ENCODE measurements at regions not wholly inside any gene's neighbourhood (a gene's known extent, or its start where the extent isn't known, plus 50 kb on each side); places are given as distances from the start of the nearest gene placed in this dataset.
"Not testable (repeated sequence)": the region's sequence is repeated elsewhere in the genome, so short reads cannot be mapped to it uniquely, and the experiment has no call there.

DNA sequence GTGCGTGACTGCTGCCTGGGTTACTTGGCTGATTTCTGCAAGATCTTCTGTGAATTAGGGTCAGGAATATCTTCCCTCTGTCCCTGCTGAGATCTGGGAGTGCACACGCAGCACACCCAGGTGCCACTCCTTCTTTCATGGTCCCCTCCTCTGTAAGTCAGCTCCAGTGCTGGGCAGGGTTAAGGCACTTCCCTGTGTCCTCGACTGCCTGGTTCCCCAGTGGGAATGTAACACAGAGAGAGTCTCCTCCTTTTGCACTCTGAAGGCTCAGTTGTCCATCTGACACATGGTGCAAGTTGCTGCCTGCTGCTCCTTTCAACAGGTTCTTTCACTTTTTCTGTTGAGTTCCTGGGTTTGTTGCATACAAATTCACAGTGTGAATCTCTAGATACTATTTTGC, 421.2 kb upstream of the NDN start:
- WGBS (ENCODE audit: insufficient coverage): 49% methylated on average over 2 of the region's 3 CpGs
- H3K27me3 ChIP-seq (ENCODE audit: control insufficient read depth, insufficient read depth, low read length); H3K4me1 ChIP-seq (ENCODE audit: control insufficient read depth, insufficient read depth, low read length); H3K36me3 ChIP-seq (ENCODE audit: control insufficient read depth, insufficient read depth, low read length); DNase-seq; H3K9me3 ChIP-seq (replicated peaks; ENCODE audit: control insufficient read depth, low read depth, low read length); H3K27ac ChIP-seq (ENCODE audit: low read length); H3K4me3 ChIP-seq (ENCODE audit: low read length): not testable (repeated sequence)

DNA sequence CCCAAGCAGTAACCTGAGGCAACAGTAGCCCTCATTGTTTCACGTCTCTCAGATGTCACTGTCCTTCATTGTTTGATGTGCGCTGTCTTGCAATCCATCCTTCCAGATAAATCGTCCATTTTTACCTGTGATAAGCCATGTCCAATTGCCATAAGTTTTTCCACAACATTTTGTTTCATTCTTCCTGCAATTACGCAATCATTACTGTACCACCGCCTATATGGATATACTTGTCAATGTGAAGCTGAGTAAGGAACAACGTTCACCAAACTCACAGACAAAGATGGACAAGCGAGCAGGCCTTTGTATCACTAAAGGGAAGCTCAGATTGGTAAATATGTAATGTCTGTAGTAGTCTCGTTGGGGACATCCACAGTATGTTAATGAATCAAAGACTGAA, 452.5 kb upstream of the NDN start:
- WGBS (ENCODE audit: insufficient coverage): 86% methylated on average over 2 of the region's 8 CpGs
- H3K4me1 ChIP-seq (ENCODE audit: control insufficient read depth, insufficient read depth, low read length); H3K4me3 ChIP-seq (ENCODE audit: low read length); DNase-seq; H3K27me3 ChIP-seq (ENCODE audit: control insufficient read depth, insufficient read depth, low read length); H3K9me3 ChIP-seq (replicated peaks; ENCODE audit: control insufficient read depth, low read depth, low read length); H3K36me3 ChIP-seq (ENCODE audit: control insufficient read depth, insufficient read depth, low read length); H3K27ac ChIP-seq (ENCODE audit: low read length): not testable (repeated sequence)

DNA sequence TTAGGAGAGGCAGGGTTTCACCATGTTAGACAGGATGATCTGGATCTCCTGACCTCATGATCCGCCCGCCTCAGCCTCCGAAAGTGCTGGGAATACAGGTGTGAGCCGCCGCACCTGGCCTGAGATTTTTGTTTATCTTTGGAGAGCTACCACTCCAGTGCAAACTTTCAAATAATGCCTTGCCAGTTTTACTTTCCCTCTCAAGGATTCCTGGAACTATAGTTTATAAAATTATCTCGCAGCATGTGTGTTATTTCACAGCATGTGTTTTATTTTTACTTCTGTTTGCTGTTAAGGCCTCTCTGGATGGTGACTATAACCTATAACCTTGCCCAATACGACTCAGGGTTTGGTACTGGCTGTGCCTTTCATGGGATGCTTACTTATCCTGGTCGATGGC, 458.0 kb upstream of the NDN start:
- H3K36me3 ChIP-seq (ENCODE audit: control insufficient read depth, insufficient read depth, low read length); H3K4me1 ChIP-seq (ENCODE audit: control insufficient read depth, insufficient read depth, low read length); DNase-seq; H3K27ac ChIP-seq (ENCODE audit: low read length); H3K4me3 ChIP-seq (ENCODE audit: low read length); H3K27me3 ChIP-seq (ENCODE audit: control insufficient read depth, insufficient read depth, low read length); H3K9me3 ChIP-seq (replicated peaks; ENCODE audit: control insufficient read depth, low read depth, low read length): not testable (repeated sequence)
- WGBS (ENCODE audit: insufficient coverage): 92% methylated on average over 4 of the region's 8 CpGs

DNA sequence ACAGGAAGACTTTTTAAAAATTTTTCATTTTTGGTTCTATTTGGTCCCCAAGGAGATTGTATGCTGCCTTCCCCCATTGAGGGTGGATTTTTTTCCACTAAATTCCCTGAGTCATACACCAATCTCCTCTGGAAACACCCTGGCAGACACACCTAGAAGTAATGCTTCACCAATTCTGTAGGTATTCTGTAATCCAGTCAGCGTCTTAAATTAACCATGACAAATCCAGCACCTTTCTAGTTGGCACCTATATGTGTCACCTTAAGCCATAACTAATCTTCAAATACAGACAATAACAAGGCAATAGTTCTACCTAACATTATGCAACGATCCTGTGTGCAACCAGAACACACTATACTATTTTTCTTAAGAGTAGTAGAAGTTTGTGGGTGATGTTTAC, 459.1 kb upstream of the NDN start:
- no peak overlapping the region for H3K27ac ChIP-seq (ENCODE audit: low read length)
- no CpG with 5 or more reads among the region's 2 CpGs for WGBS (ENCODE audit: insufficient coverage)
- H3K4me3 ChIP-seq (ENCODE audit: low read length): no peak overlapping the region
- no peaks in the 10 kb centered on the region for H3K27me3 ChIP-seq (ENCODE audit: control insufficient read depth, insufficient read depth, low read length)
- no peaks in the 10 kb centered on the region for H3K9me3 ChIP-seq (replicated peaks; ENCODE audit: control insufficient read depth, low read depth, low read length)
- no peak for DNase-seq
- no peaks in the 10 kb centered on the region for H3K4me1 ChIP-seq (ENCODE audit: control insufficient read depth, insufficient read depth, low read length)
- H3K36me3 ChIP-seq (ENCODE audit: control insufficient read depth, insufficient read depth, low read length): no peaks in the 10 kb centered on the region

DNA sequence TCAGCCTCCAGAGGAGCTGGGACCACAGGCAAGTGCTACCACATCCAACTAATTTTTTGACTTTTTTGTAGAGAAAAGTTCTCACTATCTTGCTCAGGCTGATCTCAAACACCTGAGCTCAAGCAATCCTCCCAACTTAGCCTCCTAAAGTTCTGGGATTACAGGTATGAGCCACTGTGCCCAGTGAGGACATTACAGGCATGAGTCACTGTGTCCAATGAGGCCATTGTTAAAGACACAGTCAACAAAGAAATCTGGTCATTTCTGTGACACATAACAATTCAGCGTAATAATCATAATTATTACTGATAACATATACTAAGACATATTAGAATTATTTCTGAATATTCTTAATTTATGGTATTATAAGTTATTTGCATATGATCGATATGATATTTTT, 463.4 kb upstream of the NDN start:
- no peaks in the 10 kb centered on the region for H3K27me3 ChIP-seq (ENCODE audit: control insufficient read depth, insufficient read depth, low read length)
- no peak for DNase-seq
- WGBS (ENCODE audit: insufficient coverage): no CpG with 5 or more reads among the region's 2 CpGs

DNA sequence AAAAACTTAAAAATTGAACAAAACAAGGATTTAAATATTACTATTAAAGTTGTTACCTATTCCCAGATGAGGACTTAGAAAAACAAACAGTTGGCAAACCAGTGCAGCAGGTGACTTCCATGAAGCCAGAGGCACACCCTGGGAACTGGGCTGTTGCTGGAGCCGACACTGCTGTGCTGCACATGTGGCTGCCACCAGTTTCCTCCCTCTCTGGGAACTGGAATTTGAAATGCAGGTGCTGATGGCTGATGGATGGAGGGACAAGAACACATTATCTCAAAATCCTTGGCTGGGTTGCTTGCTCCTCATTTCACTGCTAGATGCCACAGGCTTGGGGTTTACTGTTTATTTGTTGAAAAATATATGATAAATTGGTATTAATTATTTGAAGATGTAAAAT, 471.2 kb upstream of the NDN start:
- no CpG with 5 or more reads among the region's 1 CpG for WGBS (ENCODE audit: insufficient coverage)
- not testable (repeated sequence) for H3K36me3 ChIP-seq (ENCODE audit: control insufficient read depth, insufficient read depth, low read length); H3K4me3 ChIP-seq (ENCODE audit: low read length); H3K9me3 ChIP-seq (replicated peaks; ENCODE audit: control insufficient read depth, low read depth, low read length); H3K27ac ChIP-seq (ENCODE audit: low read length); DNase-seq; H3K4me1 ChIP-seq (ENCODE audit: control insufficient read depth, insufficient read depth, low read length); H3K27me3 ChIP-seq (ENCODE audit: control insufficient read depth, insufficient read depth, low read length)

More for the DNA sequence above, 463.4 kb upstream of the NDN start:
- Histone ChIP-seq H3K9me3 (replicated peaks; ENCODE audit: control insufficient read depth, low read depth, low read length) (no peaks in the 10 kb centered on the region), H3K4me1 (ENCODE audit: control insufficient read depth, insufficient read depth, low read length) (no peaks in the 10 kb centered on the region), H3K36me3 (ENCODE audit: control insufficient read depth, insufficient read depth, low read length) (no peaks in the 10 kb centered on the region), H3K27ac (ENCODE audit: low read length) (no peak overlapping the region), H3K4me3 (ENCODE audit: low read length) (no peak overlapping the region)

DNA sequence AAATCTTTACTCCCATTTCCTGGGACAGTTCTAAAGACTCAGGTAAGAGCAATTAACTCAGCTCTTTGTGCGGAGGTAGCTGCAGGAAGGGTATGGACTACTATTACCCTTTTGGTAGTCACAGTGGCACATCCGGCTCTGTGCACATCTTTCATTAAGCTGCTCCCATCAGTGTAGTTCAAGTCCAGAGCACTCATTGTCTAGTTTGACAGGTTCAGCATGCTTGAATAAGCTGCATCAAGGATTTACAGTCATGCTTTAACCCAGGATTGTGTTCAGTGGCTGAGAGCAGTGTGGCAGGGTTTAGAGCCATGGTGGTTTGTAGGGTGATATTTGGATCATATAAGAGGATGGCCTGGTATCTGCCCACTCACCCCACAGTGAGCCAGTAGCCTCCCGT, 478.4 kb upstream of the NDN start:
- H3K4me1 ChIP-seq (ENCODE audit: control insufficient read depth, insufficient read depth, low read length); H3K9me3 ChIP-seq (replicated peaks; ENCODE audit: control insufficient read depth, low read depth, low read length); H3K36me3 ChIP-seq (ENCODE audit: control insufficient read depth, insufficient read depth, low read length); H3K27ac ChIP-seq (ENCODE audit: low read length); DNase-seq; H3K27me3 ChIP-seq (ENCODE audit: control insufficient read depth, insufficient read depth, low read length); H3K4me3 ChIP-seq (ENCODE audit: low read length): not testable (repeated sequence)
- WGBS (ENCODE audit: insufficient coverage): 0% methylated on average over 1 of the region's 3 CpGs

DNA sequence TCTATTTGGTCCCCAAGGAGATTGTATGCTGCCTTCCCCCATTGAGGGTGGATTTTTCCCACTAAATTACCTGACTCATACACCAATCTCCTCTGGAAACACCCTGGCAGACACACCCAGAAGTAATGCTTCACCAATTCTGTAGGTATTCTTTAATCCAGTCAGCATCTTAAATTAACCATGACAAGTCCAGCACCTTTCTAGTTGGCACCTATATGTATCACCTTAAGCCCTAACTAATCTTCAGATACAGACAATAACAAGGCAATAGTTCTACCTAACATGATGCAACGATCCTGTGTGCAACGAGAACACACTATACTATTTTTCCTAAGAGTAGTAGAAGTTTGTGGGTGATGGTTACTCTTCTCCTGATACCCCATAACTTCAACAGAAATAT, 473.3 kb upstream of the NPAP1 start:
- not testable (repeated sequence) for H3K36me3 ChIP-seq (ENCODE audit: control insufficient read depth, insufficient read depth, low read length); DNase-seq; H3K9me3 ChIP-seq (replicated peaks; ENCODE audit: control insufficient read depth, low read depth, low read length); H3K4me3 ChIP-seq (ENCODE audit: low read length); H3K4me1 ChIP-seq (ENCODE audit: control insufficient read depth, insufficient read depth, low read length); H3K27me3 ChIP-seq (ENCODE audit: control insufficient read depth, insufficient read depth, low read length); H3K27ac ChIP-seq (ENCODE audit: low read length)
- no CpG with 5 or more reads among the region's 2 CpGs for WGBS (ENCODE audit: insufficient coverage)

DNA sequence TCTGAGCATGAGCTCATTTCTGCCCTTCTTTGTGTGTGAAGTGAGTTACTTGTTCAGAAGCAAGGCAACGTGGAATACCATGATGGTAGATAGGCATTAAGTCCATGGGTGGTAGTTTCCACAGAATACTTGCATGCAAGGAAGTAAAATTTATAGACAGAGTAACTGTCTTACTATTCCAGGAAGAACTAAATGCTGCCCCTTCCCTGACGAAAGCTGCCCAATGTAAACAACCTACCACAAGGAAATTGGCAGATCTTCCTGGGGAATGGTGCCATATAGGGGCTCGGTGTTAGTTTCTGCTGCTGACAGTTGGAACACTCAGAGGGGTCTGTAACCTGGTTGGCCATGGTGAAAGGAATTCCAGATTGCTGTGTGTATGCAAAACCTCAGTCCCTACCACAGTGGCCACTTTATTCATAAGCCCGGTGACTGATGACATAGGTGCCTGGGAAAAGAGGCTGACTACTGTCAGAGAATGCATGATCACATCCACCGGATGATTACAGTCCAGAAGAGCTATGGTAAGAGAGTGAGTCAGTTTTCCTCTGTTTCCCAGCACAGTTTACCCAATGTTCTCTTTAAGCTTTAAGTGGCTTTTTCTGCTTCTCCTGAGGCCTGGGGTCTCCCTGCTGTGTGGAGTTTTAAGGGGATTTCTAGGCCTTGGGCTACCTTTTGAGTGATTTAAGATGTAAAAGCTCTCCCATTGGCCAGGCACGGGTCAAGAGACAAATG, 463.7 kb upstream of the NPAP1 start:
- not testable (repeated sequence) for H3K4me3 ChIP-seq (ENCODE audit: low read length); H3K9me3 ChIP-seq (replicated peaks; ENCODE audit: control insufficient read depth, low read depth, low read length); H3K27ac ChIP-seq (ENCODE audit: low read length); H3K27me3 ChIP-seq (ENCODE audit: control insufficient read depth, insufficient read depth, low read length); DNase-seq; H3K4me1 ChIP-seq (ENCODE audit: control insufficient read depth, insufficient read depth, low read length); H3K36me3 ChIP-seq (ENCODE audit: control insufficient read depth, insufficient read depth, low read length)
- 62% methylated on average over 1 of the region's 6 CpGs for WGBS (ENCODE audit: insufficient coverage)

DNA sequence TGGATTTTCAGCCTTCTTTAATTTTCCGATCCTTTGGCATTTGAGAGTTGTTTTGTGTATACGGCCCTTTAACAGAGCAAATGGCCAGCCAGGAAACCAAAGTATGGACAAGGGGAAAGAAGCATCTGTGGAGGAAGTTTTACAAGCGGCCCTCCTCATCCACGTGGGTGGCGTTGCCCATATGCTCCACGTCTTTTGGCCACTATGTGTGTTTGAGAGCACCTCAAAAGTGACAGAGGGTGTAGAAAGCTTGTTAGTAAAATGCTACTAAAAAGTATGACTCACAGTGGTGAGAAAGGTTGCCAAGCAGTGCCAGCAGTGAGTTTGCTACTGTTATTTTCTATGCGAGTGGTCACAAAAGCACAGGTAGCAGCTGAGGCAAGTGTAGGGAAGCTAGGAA, 451.8 kb upstream of the NPAP1 start:
- H3K4me3 ChIP-seq (ENCODE audit: low read length): no peak overlapping the region
- H3K27me3 ChIP-seq (ENCODE audit: control insufficient read depth, insufficient read depth, low read length): no peaks in the 10 kb centered on the region
- no peak overlapping the region for H3K27ac ChIP-seq (ENCODE audit: low read length)
- DNase-seq: no peak
- peaks cover 4% of the 10 kb centered on the region for H3K9me3 ChIP-seq (replicated peaks; ENCODE audit: control insufficient read depth, low read depth, low read length)
- WGBS (ENCODE audit: insufficient coverage): 71% methylated on average over 6 of the region's 7 CpGs
- H3K4me1 ChIP-seq (ENCODE audit: control insufficient read depth, insufficient read depth, low read length): no peaks in the 10 kb centered on the region
- H3K36me3 ChIP-seq (ENCODE audit: control insufficient read depth, insufficient read depth, low read length): no peaks in the 10 kb centered on the region

DNA sequence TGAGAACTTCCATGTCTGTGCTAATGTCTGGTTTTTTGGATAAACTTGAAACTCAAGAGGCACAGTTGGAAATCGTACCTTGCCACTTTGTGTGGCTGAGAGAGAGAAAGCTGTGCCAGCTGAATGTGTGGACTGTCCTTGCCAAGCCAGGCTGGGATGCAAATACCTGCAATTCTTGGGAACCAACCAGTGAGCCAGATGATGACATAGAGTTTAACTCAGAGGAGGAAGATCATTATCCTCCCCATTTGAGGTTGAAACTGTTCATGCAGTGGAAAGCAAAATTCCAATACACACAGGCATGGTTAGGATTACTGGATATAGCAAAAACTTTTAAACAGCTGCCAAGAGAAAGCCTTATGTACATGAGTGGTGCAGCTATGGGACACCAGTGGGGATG, 451.4 kb upstream of the NPAP1 start:
- H3K4me1 ChIP-seq (ENCODE audit: control insufficient read depth, insufficient read depth, low read length): no peaks in the 10 kb centered on the region
- DNase-seq: no peak
- peaks cover 7% of the 10 kb centered on the region for H3K9me3 ChIP-seq (replicated peaks; ENCODE audit: control insufficient read depth, low read depth, low read length)
- no peaks in the 10 kb centered on the region for H3K36me3 ChIP-seq (ENCODE audit: control insufficient read depth, insufficient read depth, low read length)
- no peak overlapping the region for H3K27ac ChIP-seq (ENCODE audit: low read length)
- no peaks in the 10 kb centered on the region for H3K27me3 ChIP-seq (ENCODE audit: control insufficient read depth, insufficient read depth, low read length)
- WGBS (ENCODE audit: insufficient coverage): 80% methylated on average over 1 of the region's 1 CpG
- H3K4me3 ChIP-seq (ENCODE audit: low read length): no peak overlapping the region

All from muscle of leg (tissue), 3 donors.